Peyer's patch (tissue), 4 donors: ENCODE measurements at regions not wholly inside any gene's neighbourhood (a gene's known extent, or its start where the extent isn't known, plus 50 kb on each side); places are given as distances from the start of the nearest gene placed in this dataset.
A peak's percentile ranks its signal among the peaks of the same experiment; 100 is the strongest.
"Not testable (repeated sequence)": the region's sequence is repeated elsewhere in the genome, so short reads cannot be mapped to it uniquely, and the experiment has no call there.

Source experiments
- DNase-seq, 3 donors: peaks; one replicate each; pipeline ENCODE4 v3.0.0-alpha.2; 2017 to 2019
- H3K27ac ChIP-seq, 4 donors: fragments of 200-600 bp; sonication (generic); one replicate each; pipeline ENCODE4 v1.5.1; 2016 to 2019
- H3K27me3 ChIP-seq, 2 donors: fragments of 200-600 bp; sonication (generic); one replicate each; pipeline ENCODE4 v1.5.1; 2019
- H3K36me3 ChIP-seq, 3 donors: fragments of 200-600 bp; sonication (generic); one replicate each; pipeline ENCODE4 v1.5.1; 2016 to 2019
- H3K4me1 ChIP-seq, 4 donors: fragments of 200-600 bp; sonication (generic); one replicate each; pipeline ENCODE4 v1.5.1; 2016 to 2019
- H3K4me3 ChIP-seq, 4 donors: fragments of 200-600 bp; sonication (generic); 1 replicate in 3 of 4; 2 replicates in 1 of 4; pipeline ENCODE4 v1.5.1; 2016 to 2019; ENCODE audit warnings: mild to moderate bottlenecking in 1 of 4
- H3K9me3 ChIP-seq, 4 donors: fragments of 200-600 bp; sonication (generic); one replicate each; pipeline ENCODE4 v1.5.1; 2016 to 2019; ENCODE audit warnings: mild to moderate bottlenecking in 1 of 4
- CTCF ChIP-seq, 6 experiments: fragments of 450-650 bp in 4 of 6; fragments of 200-600 bp in 2 of 6; sonication (generic) in 1 of 6; IDR thresholded peaks; one replicate each; pipeline ENCODE4 v1.5.1; 2017 to 2019; ENCODE audit warnings: antibody characterized with exemption in 6 of 6, mild to moderate bottlenecking in 3 of 6, moderate library complexity in 1 of 6
- POLR2A ChIP-seq, 2 donors: fragments of 450-650 bp; IDR thresholded peaks; one replicate each; pipeline ENCODE4 v1.5.1; 2017; ENCODE audit warnings: antibody characterized with exemption in 2 of 2, mild to moderate bottlenecking in 2 of 2, moderate library complexity in 2 of 2

- H3K27ac ChIP-seq, result no peak overlapping the region
- no peaks in the 10 kb centered on the region for H3K27me3 ChIP-seq
- peaks cover 0 to 36% (median 17%) of the 10 kb centered on the region in 4 donors for H3K9me3 ChIP-seq
- no peaks in the 10 kb centered on the region for H3K4me1 ChIP-seq
- peak in 1 of 3 donors; percentile 46 for DNase-seq
- H3K4me3 ChIP-seq, result no peak overlapping the region
- TF ChIP-seq CTCF (IDR thresholded peaks at IDR 0.05) (no peak), POLR2A (IDR thresholded peaks at IDR 0.05) (no peak)
- no peaks in the 10 kb centered on the region for H3K36me3 ChIP-seq
These were observed 3898.2 kb upstream of the OR11H1 start for GRCh38 chr22:11629661-11630385.

GRCh38 chr22:11630386-11631084 lies 3897.5 kb upstream of the OR11H1 start:
- not testable (repeated sequence) for H3K27ac ChIP-seq, H3K4me3 ChIP-seq, DNase-seq, H3K27me3 ChIP-seq, H3K36me3 ChIP-seq, H3K4me1 ChIP-seq
- peaks cover 0 to 36% (median 16%) of the 10 kb centered on the region in 4 donors for H3K9me3 ChIP-seq
